ENCODE measurements at regions not wholly inside any gene's neighbourhood (a gene's known extent, or its start where the extent isn't known, plus 50 kb on each side); places are given as distances from the start of the nearest gene placed in this dataset.

- H3K27ac ChIP-seq: no peak overlapping the region
- TF ChIP-seq ZFX (IDR thresholded peaks at IDR 0.05; ENCODE audit: borderline replicate concordance) (no peak), CTCF (IDR thresholded peaks at IDR 0.05) (no peak)
These were observed 1158.5 kb downstream of the CDH18 start for GRCh38 chr5:18829539-18829938.

- H3K27ac ChIP-seq: no peak overlapping the region
- TF ChIP-seq ZFX (IDR thresholded peaks at IDR 0.05; ENCODE audit: borderline replicate concordance) (no peak), CTCF (IDR thresholded peaks at IDR 0.05) (no peak)
These were observed 1137.8 kb downstream of the CDH18 start for GRCh38 chr5:18850216-18850615.

GRCh38 chr5:18872978-18873377, 1115.0 kb downstream of the CDH18 start:
- H3K27ac ChIP-seq: no peak overlapping the region
- TF ChIP-seq ZFX (IDR thresholded peaks at IDR 0.05; ENCODE audit: borderline replicate concordance) (no peak), CTCF (IDR thresholded peaks at IDR 0.05) (no peak)

GRCh38 chr5:18876565-18876964, 1111.4 kb downstream of the CDH18 start:
- no peak for TF ChIP-seq ZFX (IDR thresholded peaks at IDR 0.05; ENCODE audit: borderline replicate concordance)
- TF ChIP-seq CTCF (IDR thresholded peaks at IDR 0.05): no peak
- no peak overlapping the region for H3K27ac ChIP-seq

GRCh38 chr5:18881615-18882014, 1106.4 kb downstream of the CDH18 start:
- no peak overlapping the region for H3K27ac ChIP-seq
- no peak for TF ChIP-seq CTCF (IDR thresholded peaks at IDR 0.05)
- no peak for TF ChIP-seq ZFX (IDR thresholded peaks at IDR 0.05; ENCODE audit: borderline replicate concordance)

GRCh38 chr5:18882154-18882553, 1105.8 kb downstream of the CDH18 start:
- no peak for TF ChIP-seq ZFX (IDR thresholded peaks at IDR 0.05; ENCODE audit: borderline replicate concordance)
- no peak for TF ChIP-seq CTCF (IDR thresholded peaks at IDR 0.05)
- no peak overlapping the region for H3K27ac ChIP-seq

GRCh38 chr5:18888821-18889220, 1099.2 kb downstream of the CDH18 start:
- TF ChIP-seq ZFX (IDR thresholded peaks at IDR 0.05; ENCODE audit: borderline replicate concordance) (no peak), CTCF (IDR thresholded peaks at IDR 0.05) (no peak)

More at GRCh38 chr5:18888821-18889220, 1099.2 kb downstream of the CDH18 start:
- H3K27ac ChIP-seq: no peak overlapping the region

All from 22Rv1 (cell line).